B cell (primary cell): ENCODE measurements at regions not wholly inside any gene's neighbourhood (a gene's known extent, or its start where the extent isn't known, plus 50 kb on each side); places are given as distances from the start of the nearest gene placed in this dataset.

Experiments
- EZH2 ChIP-seq: IDR thresholded peaks from 2 replicates; pipeline ENCODE4 v1.6.1; 2012; ENCODE audit warnings: borderline replicate concordance, low read depth, mild to moderate bottlenecking, moderate library complexity, low read length; ENCODE audit not compliant: insufficient read depth, poor library complexity, severe bottlenecking
- TF ChIP-seq, protein P1 (sequence below): fragments of 200-600 bp; IDR thresholded peaks from one replicate; pipeline ENCODE4 v1.8.0; 2022; ENCODE audit warnings: antibody characterized with exemption, mild to moderate bottlenecking

DNA sequence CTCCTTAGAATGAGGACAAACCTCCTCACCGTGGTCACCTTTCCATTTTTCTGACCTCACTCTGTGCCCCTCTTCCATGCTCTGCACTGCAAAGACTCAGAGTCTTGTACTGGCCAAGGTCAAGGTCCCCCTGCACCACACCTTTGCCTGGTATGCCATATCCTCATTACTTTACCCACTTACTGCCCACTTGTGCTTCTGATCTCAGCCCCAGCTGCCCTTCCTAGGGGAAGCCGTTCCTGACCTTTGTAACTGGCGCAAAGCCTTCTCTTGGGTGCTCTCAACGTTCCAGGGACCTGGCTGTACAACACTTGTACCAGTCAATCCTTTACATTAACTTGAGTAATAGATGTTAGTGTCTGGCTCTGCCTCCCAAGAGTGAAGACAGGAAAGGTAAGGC, 256.0 kb downstream of the SV2B start:
- TF ChIP-seq, protein P1, sequence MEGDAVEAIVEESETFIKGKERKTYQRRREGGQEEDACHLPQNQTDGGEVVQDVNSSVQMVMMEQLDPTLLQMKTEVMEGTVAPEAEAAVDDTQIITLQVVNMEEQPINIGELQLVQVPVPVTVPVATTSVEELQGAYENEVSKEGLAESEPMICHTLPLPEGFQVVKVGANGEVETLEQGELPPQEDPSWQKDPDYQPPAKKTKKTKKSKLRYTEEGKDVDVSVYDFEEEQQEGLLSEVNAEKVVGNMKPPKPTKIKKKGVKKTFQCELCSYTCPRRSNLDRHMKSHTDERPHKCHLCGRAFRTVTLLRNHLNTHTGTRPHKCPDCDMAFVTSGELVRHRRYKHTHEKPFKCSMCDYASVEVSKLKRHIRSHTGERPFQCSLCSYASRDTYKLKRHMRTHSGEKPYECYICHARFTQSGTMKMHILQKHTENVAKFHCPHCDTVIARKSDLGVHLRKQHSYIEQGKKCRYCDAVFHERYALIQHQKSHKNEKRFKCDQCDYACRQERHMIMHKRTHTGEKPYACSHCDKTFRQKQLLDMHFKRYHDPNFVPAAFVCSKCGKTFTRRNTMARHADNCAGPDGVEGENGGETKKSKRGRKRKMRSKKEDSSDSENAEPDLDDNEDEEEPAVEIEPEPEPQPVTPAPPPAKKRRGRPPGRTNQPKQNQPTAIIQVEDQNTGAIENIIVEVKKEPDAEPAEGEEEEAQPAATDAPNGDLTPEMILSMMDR = no peak
- TF ChIP-seq EZH2 = no peak
